ENCODE measurements at regions not wholly inside any gene's neighbourhood (a gene's known extent, or its start where the extent isn't known, plus 50 kb on each side); places are given as distances from the start of the nearest gene placed in this dataset.

DNA sequence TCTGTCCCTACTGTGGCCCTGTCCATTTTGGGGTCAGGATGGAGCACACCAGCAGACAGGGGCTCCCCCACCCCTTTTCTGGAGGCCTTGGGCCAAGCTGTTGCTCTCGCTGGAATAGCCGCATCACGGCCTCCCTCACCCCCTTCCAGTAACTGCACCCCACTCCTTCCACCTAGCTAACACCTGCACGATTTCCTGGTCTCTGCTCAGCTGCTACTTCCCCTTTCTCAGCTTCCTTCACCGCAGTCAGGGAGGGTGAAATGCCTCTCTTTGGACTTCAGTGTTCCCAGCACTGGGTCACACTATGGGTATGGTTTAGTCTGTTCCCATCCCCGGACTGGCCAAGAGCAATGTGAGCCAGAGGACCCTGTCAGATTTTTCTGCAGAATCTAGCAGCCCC, 400.2 kb downstream of the MCTP2 start:
- Histone ChIP-seq H3K27me3 (ENCODE audit: insufficient read depth, low read length) (no peaks in the 10 kb centered on the region), H3K4me1 (ENCODE audit: insufficient read depth, low read length, severe bottlenecking) (no peaks in the 10 kb centered on the region), H3F3A (ENCODE audit: insufficient read depth, low read length) (no peaks in the 10 kb centered on the region), H3K4me3 (ENCODE audit: low read depth, low read length, poor library complexity, severe bottlenecking) (no peak overlapping the region), H3K36me3 (ENCODE audit: insufficient read depth, low read length) (no peaks in the 10 kb centered on the region), H3K79me2 (ENCODE audit: insufficient read depth, low read length) (no peaks in the 10 kb centered on the region), H2AFZ (ENCODE audit: low read length) (no peak overlapping the region), H3K9me3 (ENCODE audit: low read length) (no peaks in the 10 kb centered on the region), H4K20me1 (ENCODE audit: insufficient read depth, low read length) (no peaks in the 10 kb centered on the region), H3K9me2 (ENCODE audit: low read depth, low read length) (no peaks in the 10 kb centered on the region), H3K4me2 (ENCODE audit: low read length) (no peak overlapping the region), H3K9ac (ENCODE audit: low read length) (no peak overlapping the region), H3K27ac (ENCODE audit: low read depth, low read length, poor library complexity, severe bottlenecking) (no peak overlapping the region)
- no peak for TF ChIP-seq EZH2 (IDR thresholded peaks at IDR 0.05; ENCODE audit: borderline replicate concordance, low read length)
- TF ChIP-seq, protein P1, sequence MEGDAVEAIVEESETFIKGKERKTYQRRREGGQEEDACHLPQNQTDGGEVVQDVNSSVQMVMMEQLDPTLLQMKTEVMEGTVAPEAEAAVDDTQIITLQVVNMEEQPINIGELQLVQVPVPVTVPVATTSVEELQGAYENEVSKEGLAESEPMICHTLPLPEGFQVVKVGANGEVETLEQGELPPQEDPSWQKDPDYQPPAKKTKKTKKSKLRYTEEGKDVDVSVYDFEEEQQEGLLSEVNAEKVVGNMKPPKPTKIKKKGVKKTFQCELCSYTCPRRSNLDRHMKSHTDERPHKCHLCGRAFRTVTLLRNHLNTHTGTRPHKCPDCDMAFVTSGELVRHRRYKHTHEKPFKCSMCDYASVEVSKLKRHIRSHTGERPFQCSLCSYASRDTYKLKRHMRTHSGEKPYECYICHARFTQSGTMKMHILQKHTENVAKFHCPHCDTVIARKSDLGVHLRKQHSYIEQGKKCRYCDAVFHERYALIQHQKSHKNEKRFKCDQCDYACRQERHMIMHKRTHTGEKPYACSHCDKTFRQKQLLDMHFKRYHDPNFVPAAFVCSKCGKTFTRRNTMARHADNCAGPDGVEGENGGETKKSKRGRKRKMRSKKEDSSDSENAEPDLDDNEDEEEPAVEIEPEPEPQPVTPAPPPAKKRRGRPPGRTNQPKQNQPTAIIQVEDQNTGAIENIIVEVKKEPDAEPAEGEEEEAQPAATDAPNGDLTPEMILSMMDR (IDR thresholded peaks at IDR 0.05; ENCODE audit: low read length) = no peak

DNA sequence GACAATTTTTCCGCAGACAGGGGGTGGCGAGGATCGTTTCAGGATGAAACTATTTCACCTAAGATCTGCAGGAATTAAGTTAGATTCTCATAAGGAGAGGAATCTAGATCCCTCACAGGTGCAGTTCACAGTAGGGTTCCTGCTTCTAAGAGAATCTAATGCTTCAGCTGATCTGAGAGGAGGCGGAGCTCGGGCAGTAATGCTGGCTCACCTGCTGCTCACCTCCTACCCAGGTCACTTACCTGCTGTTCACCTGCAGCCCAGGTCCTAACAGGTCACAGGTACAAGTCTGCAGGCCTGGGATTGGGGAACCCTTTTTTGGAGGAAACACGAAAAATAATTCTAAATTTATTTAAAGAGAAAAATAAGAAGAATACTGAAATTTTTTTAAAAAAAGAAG, 406.8 kb downstream of the MCTP2 start:
- H3K27ac ChIP-seq (ENCODE audit: low read depth, low read length, poor library complexity, severe bottlenecking) = no peak overlapping the region
- H3K4me3 ChIP-seq (ENCODE audit: low read depth, low read length, poor library complexity, severe bottlenecking) = no peak overlapping the region
- H3K4me1 ChIP-seq (ENCODE audit: insufficient read depth, low read length, severe bottlenecking) = no peaks in the 10 kb centered on the region
- no peak overlapping the region for H3K4me2 ChIP-seq (ENCODE audit: low read length)
- H3K9ac ChIP-seq (ENCODE audit: low read length) = no peak overlapping the region
- H4K20me1 ChIP-seq (ENCODE audit: insufficient read depth, low read length) = no peaks in the 10 kb centered on the region
- H3K27me3 ChIP-seq (ENCODE audit: insufficient read depth, low read length) = no peaks in the 10 kb centered on the region
- no peaks in the 10 kb centered on the region for H3F3A ChIP-seq (ENCODE audit: insufficient read depth, low read length)
- no peaks in the 10 kb centered on the region for H3K9me2 ChIP-seq (ENCODE audit: low read depth, low read length)
- H2AFZ ChIP-seq (ENCODE audit: low read length) = no peak overlapping the region
- TF ChIP-seq, protein P1 (IDR thresholded peaks at IDR 0.05; ENCODE audit: low read length) = no peak
- no peak for TF ChIP-seq EZH2 (IDR thresholded peaks at IDR 0.05; ENCODE audit: borderline replicate concordance, low read length)
- no peaks in the 10 kb centered on the region for H3K79me2 ChIP-seq (ENCODE audit: insufficient read depth, low read length)
- H3K9me3 ChIP-seq (ENCODE audit: low read length) = no peaks in the 10 kb centered on the region
- no peaks in the 10 kb centered on the region for H3K36me3 ChIP-seq (ENCODE audit: insufficient read depth, low read length)

DNA sequence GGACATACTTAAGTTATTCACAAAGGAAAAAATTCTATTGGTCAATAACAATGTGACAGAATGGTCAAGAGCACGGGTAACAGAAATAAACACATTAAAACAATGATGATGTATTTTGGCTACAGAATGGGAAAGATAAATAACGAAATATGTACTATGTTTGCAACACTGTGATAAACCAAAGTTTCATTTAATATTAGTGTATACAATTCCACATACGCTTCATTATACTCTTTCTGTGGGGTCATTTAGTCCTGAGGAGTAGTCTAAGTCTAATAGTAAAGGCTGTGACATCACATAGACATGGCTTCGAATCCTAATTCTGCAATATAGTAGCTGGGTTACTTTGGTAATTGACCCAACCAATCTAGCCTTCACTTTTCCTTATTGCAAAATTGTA, 408.3 kb downstream of the MCTP2 start:
- Histone ChIP-seq H3K27me3 (ENCODE audit: insufficient read depth, low read length) (no peaks in the 10 kb centered on the region), H3K4me2 (ENCODE audit: low read length) (no peak overlapping the region), H4K20me1 (ENCODE audit: insufficient read depth, low read length) (no peaks in the 10 kb centered on the region), H3F3A (ENCODE audit: insufficient read depth, low read length) (no peaks in the 10 kb centered on the region), H3K36me3 (ENCODE audit: insufficient read depth, low read length) (no peaks in the 10 kb centered on the region), H3K4me1 (ENCODE audit: insufficient read depth, low read length, severe bottlenecking) (no peaks in the 10 kb centered on the region), H2AFZ (ENCODE audit: low read length) (no peak overlapping the region), H3K79me2 (ENCODE audit: insufficient read depth, low read length) (no peaks in the 10 kb centered on the region), H3K9ac (ENCODE audit: low read length) (no peak overlapping the region), H3K4me3 (ENCODE audit: low read depth, low read length, poor library complexity, severe bottlenecking) (no peak overlapping the region), H3K9me2 (ENCODE audit: low read depth, low read length) (no peaks in the 10 kb centered on the region), H3K9me3 (ENCODE audit: low read length) (no peaks in the 10 kb centered on the region), H3K27ac (ENCODE audit: low read depth, low read length, poor library complexity, severe bottlenecking) (no peak overlapping the region)
- TF ChIP-seq EZH2 (IDR thresholded peaks at IDR 0.05; ENCODE audit: borderline replicate concordance, low read length) = no peak
- TF ChIP-seq, protein P1 (IDR thresholded peaks at IDR 0.05; ENCODE audit: low read length) = no peak
